Heart left ventricle (tissue), 13 donors: ENCODE measurements at regions not wholly inside any gene's neighbourhood (a gene's known extent, or its start where the extent isn't known, plus 50 kb on each side); places are given as distances from the start of the nearest gene placed in this dataset.

Experiments
- CTCF ChIP-seq, 12 donors: fragments of 200-600 bp; sonication (generic) in 4 of 12; IDR thresholded peaks; one replicate each; pipeline versions ENCODE4 v1.5.0 to v1.8.0; 2018 to 2022; ENCODE audit warnings: antibody characterized with exemption in 12 of 12, mild to moderate bottlenecking in 5 of 12
- POLR2A ChIP-seq, 2 donors: fragments of 450-650 bp; IDR thresholded peaks; one replicate each; pipeline ENCODE4 v1.6.1; 2017; ENCODE audit warnings: antibody characterized with exemption in 2 of 2, mild to moderate bottlenecking in 2 of 2, moderate library complexity in 2 of 2
- donor health status: ischemic (EF 13 %, LVEDD 7.1; RV severe dilation, severe dysfunction).
- donor health status: DM: no; HTN: yes; CAD: no.
- donor health status: DM: no; HTN: no; CAD: no.
- donor health status: ischemic (EF 25% LVEDD 6.9; RV normal size, moderate dysfunction).
- donor health status: ischemic (EF 25% LVEDD 5.7; RV mildly dilated, moderate dysfunction).
- donor health status: ischemic (EF 35%, LVEDD 5.7; RV mildly dilated, moderate dysfunction).
- donor health status: nonischemic (EF 11% LVEDD 7.7; RV severe dilation, severe dysfunction).
- donor health status: DM: yes; HTN: yes; CAD: no.
- donor health status: PGD.
- donor health status: ischemic (EF 29% LVEDD 5.4; RV normal size, mild dysfunction).
- donor health status: nonischemic (EF 23%, LVEDD 6.1; RV moderate dilation, normal function).

DNA sequence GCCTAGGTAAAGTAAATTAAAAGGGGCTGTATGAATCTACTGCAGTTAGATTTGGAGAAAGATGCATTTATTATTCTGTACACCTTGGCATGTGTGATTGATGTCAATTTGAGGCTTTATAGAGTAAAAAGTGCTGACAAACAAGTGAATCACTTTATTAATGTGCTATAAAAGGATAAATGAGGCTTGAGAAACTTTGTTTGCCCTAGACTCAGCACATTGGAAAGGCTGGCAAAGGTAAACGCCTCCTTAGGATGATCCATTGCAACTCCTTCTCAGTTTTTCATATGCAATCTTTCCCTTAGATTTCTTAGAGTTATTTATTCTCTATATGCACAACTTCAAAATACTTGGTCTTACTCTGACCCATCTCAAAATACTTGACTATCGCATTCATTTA, 369.0 kb downstream of the HINT1 start:
- TF ChIP-seq POLR2A (IDR thresholded peaks at IDR 0.05) (no peak), CTCF (IDR thresholded peaks at IDR 0.05) (no peak)
